Ovary (tissue), 3 donors: ENCODE measurements at regions not wholly inside any gene's neighbourhood (a gene's known extent, or its start where the extent isn't known, plus 50 kb on each side); places are given as distances from the start of the nearest gene placed in this dataset.

ENCODE experiments used
- EP300 ChIP-seq: sonication (generic); formaldehyde crosslinking; IDR thresholded peaks from one replicate; pipeline ENCODE4 v1.6.1; 2017; ENCODE audit warnings: antibody characterized with exemption
- POLR2A ChIP-seq: fragments of 450-650 bp; IDR thresholded peaks from one replicate; pipeline ENCODE4 v1.6.1; 2017; ENCODE audit warnings: antibody characterized with exemption, mild to moderate bottlenecking, moderate library complexity
- TF ChIP-seq, protein P1 (sequence below), 3 donors: fragments of 450-650 bp in 2 of 3; fragments of 200-600 bp in 1 of 3; IDR thresholded peaks; one replicate each; pipeline versions ENCODE4 v1.5.1 to v1.8.0; 2016 to 2022; ENCODE audit warnings: antibody characterized with exemption in 3 of 3, mild to moderate bottlenecking in 1 of 3
- donor health status: DM: no; HTN: no; CAD: no.

DNA sequence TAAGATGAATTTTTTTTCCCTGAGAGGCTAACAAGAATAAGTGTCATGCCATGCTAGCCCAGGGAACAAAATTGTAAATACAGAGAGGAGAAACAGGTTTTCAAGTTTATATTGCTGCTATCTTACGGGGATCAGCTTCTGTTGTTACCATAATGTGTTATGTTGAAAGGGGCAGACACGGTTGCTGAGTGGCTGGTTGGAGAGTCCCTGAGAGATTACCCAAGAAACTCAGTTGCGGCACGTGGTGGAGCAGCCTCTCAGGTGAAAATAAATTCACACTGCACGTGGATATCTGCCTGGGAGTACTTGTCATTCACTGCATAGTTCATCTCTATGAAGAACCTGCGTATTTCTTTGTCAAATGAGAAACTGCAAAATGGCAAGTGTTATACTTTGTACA is 293.6 kb downstream of the TDRD3 start:
- TF ChIP-seq POLR2A (no peak), EP300 (no peak)
- TF ChIP-seq, protein P1, sequence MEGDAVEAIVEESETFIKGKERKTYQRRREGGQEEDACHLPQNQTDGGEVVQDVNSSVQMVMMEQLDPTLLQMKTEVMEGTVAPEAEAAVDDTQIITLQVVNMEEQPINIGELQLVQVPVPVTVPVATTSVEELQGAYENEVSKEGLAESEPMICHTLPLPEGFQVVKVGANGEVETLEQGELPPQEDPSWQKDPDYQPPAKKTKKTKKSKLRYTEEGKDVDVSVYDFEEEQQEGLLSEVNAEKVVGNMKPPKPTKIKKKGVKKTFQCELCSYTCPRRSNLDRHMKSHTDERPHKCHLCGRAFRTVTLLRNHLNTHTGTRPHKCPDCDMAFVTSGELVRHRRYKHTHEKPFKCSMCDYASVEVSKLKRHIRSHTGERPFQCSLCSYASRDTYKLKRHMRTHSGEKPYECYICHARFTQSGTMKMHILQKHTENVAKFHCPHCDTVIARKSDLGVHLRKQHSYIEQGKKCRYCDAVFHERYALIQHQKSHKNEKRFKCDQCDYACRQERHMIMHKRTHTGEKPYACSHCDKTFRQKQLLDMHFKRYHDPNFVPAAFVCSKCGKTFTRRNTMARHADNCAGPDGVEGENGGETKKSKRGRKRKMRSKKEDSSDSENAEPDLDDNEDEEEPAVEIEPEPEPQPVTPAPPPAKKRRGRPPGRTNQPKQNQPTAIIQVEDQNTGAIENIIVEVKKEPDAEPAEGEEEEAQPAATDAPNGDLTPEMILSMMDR (IDR thresholded peaks at IDR 0.05), result no peak
